ENCODE measurements at regions not wholly inside any gene's neighbourhood (a gene's known extent, or its start where the extent isn't known, plus 50 kb on each side); places are given as distances from the start of the nearest gene placed in this dataset.
"Not testable (repeated sequence)": the region's sequence is repeated elsewhere in the genome, so short reads cannot be mapped to it uniquely, and the experiment has no call there.

GRCh38 chr4:52202251-52202779 is 151.2 kb downstream of the SPATA18 start:
- Mint-ChIP-seq H3K9me3 (peaks cover 4% of the 10 kb centered on the region), H3K4me3 (no peak overlapping the region), H3K27ac (no peak overlapping the region), H3K36me3 (no peaks in the 10 kb centered on the region), H3K4me1 (no peaks in the 10 kb centered on the region), H3K27me3 (no peaks in the 10 kb centered on the region)
- ATAC-seq = no peak

- Mint-ChIP-seq H3K27ac (no peak overlapping the region), H3K27me3 (no peaks in the 10 kb centered on the region), H3K4me1 (no peaks in the 10 kb centered on the region), H3K9me3 (peaks cover 4% of the 10 kb centered on the region), H3K4me3 (no peak overlapping the region), H3K36me3 (no peaks in the 10 kb centered on the region)
- ATAC-seq = no peak
These were observed 151.8 kb downstream of the SPATA18 start for GRCh38 chr4:52202931-52203330.

- no peaks in the 10 kb centered on the region for H3K4me1 Mint-ChIP-seq
- no peaks in the 10 kb centered on the region for H3K27me3 Mint-ChIP-seq
- peaks cover 4% of the 10 kb centered on the region for H3K9me3 Mint-ChIP-seq
- no peak overlapping the region for H3K27ac Mint-ChIP-seq
- H3K4me3 Mint-ChIP-seq = no peak overlapping the region
- no peak for ATAC-seq
- H3K36me3 Mint-ChIP-seq = no peaks in the 10 kb centered on the region
These were observed 152.2 kb downstream of the SPATA18 start for GRCh38 chr4:52203351-52203750.

- Mint-ChIP-seq H3K27me3 (no peaks in the 10 kb centered on the region), H3K4me1 (no peaks in the 10 kb centered on the region)
These were observed 153.8 kb downstream of the SPATA18 start for GRCh38 chr4:52204921-52205320.

DNA sequence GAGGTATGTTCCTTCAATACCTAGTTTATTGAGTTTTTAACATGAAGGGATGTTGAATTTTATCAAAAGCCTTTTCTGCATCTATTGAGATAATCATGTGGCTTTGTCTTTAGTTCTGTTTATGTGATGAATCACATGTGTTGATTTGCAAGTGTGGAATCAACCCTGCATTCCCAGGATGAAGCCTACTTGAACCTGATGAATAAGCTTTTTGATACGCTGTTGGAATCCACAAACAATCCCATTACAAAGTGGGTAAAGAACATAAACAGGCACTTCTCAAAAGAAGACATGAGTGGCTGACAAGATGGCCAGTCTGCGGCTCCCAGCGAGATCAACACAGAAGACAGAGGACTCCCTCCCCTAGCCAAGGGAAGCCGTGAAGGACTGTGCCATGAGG is 156.0 kb downstream of the SPATA18 start:
- H3K9me3 Mint-ChIP-seq = peaks cover 13% of the 10 kb centered on the region
- not testable (repeated sequence) for ATAC-seq, H3K4me3 Mint-ChIP-seq, H3K4me1 Mint-ChIP-seq, H3K27ac Mint-ChIP-seq, H3K27me3 Mint-ChIP-seq, H3K36me3 Mint-ChIP-seq

More at GRCh38 chr4:52204921-52205320, 153.8 kb downstream of the SPATA18 start:
- Mint-ChIP-seq H3K9me3 (peaks cover 2% of the 10 kb centered on the region), H3K36me3 (no peaks in the 10 kb centered on the region), H3K27ac (no peak overlapping the region), H3K4me3 (no peak overlapping the region)
- ATAC-seq = no peak

GRCh38 chr4:52212702-52213101 is 161.6 kb downstream of the SPATA18 start:
- H3K4me1 Mint-ChIP-seq = no peaks in the 10 kb centered on the region
- no peaks in the 10 kb centered on the region for H3K27me3 Mint-ChIP-seq

GRCh38 chr4:52231526-52231925 is 180.4 kb downstream of the SPATA18 start:
- Mint-ChIP-seq H3K4me3 (no peak overlapping the region), H3K9me3 (peaks cover 2% of the 10 kb centered on the region), H3K27me3 (no peaks in the 10 kb centered on the region), H3K4me1 (no peaks in the 10 kb centered on the region), H3K27ac (no peak overlapping the region), H3K36me3 (no peaks in the 10 kb centered on the region)
- no peak for ATAC-seq

More at GRCh38 chr4:52212702-52213101, 161.6 kb downstream of the SPATA18 start:
- H3K4me3 Mint-ChIP-seq = no peak overlapping the region
- H3K27ac Mint-ChIP-seq = no peak overlapping the region
- no peaks in the 10 kb centered on the region for H3K36me3 Mint-ChIP-seq
- ATAC-seq = no peak
- peaks cover 27% of the 10 kb centered on the region for H3K9me3 Mint-ChIP-seq

DNA sequence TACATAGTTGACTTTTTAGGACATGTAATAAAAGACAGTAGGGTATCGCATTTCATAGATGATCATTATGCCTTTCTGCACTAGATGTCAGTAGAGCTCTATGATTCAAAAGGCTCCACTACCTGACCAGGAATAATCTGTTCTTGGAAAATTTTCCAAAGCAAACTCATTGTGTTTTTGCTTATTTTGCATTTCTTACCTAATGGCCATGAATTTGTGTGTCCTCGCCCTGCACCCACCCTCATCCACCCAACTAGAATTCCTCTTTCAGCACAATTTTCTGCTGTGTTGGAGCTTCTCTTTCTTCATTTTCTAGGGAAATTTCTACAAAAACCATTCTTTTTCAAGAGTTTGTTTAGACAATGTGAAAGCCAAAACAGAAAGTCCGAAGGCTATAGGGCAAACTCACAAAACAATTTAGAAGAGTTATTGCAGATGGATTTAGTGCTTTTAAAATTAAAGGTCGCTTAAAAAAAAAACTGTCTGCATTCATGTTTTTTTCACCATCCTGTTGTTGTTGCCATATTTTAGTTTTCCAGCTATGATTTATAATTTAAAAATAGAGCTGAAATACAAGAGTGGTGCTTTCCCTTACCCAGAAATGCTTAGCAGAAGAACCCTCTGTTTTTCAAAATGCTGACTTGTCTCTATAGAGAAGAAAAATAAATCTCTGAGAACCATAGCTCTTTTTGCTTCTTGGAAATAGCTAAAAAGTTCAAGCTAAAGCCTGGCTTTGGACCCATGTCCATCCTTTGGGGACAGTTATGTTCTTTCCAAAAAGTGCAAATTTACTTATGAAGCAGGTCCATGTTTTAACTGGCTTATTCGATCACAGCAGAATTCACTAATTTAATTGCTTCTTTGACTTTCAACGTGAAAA is 183.7 kb downstream of the SPATA18 start:
- Mint-ChIP-seq H3K4me3 (no peak overlapping the region), H3K36me3 (no peaks in the 10 kb centered on the region), H3K27me3 (no peaks in the 10 kb centered on the region), H3K27ac (no peak overlapping the region), H3K4me1 (no peaks in the 10 kb centered on the region), H3K9me3 (peaks cover 8% of the 10 kb centered on the region)
- no peak for ATAC-seq

DNA sequence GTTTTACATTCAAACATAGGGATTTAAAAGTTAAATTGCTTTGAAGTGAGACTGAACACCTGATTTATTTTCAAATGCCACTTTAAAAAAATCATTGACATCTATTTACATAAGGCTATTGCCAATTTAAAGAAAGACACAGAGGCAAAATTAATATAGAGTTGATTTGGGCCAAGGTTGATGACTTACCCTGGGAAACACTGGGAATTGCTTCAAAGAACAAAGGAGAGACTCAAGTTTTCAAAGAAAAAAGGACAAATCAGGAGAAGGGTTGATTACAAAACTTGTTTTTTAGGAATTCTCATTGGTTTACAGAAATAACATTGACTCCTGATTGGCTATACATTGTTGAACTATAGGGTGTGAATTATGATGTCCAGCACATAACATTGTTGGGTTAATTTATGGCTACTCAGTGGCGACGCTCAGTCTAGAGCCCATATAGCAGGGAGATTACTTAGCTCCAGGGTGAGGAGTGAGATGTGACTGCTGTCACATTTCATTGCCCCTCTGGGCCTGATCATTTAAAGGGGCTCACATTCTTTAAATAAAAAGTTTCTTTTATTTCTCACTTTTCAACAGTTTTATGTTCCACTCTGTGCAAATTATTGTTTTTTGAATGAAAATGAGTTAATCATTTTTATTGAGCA is 184.6 kb downstream of the SPATA18 start:
- ATAC-seq = no peak
- peaks cover 8% of the 10 kb centered on the region for H3K9me3 Mint-ChIP-seq
- no peaks in the 10 kb centered on the region for H3K4me1 Mint-ChIP-seq
- no peak overlapping the region for H3K27ac Mint-ChIP-seq
- H3K27me3 Mint-ChIP-seq = no peaks in the 10 kb centered on the region
- H3K36me3 Mint-ChIP-seq = no peaks in the 10 kb centered on the region
- H3K4me3 Mint-ChIP-seq = no peak overlapping the region

- Mint-ChIP-seq H3K9me3 (peaks cover 6% of the 10 kb centered on the region), H3K36me3 (no peaks in the 10 kb centered on the region), H3K4me3 (no peak overlapping the region), H3K27me3 (no peaks in the 10 kb centered on the region), H3K4me1 (no peaks in the 10 kb centered on the region), H3K27ac (no peak overlapping the region)
- no peak for ATAC-seq
These were observed 190.8 kb downstream of the SPATA18 start for GRCh38 chr4:52241916-52242315.

- Mint-ChIP-seq H3K4me1 (no peaks in the 10 kb centered on the region), H3K9me3 (peaks cover 3% of the 10 kb centered on the region), H3K36me3 (no peaks in the 10 kb centered on the region), H3K4me3 (no peak overlapping the region), H3K27me3 (no peaks in the 10 kb centered on the region), H3K27ac (no peak overlapping the region)
- no peak for ATAC-seq
These were observed 192.3 kb downstream of the SPATA18 start for GRCh38 chr4:52243367-52243766.

DNA sequence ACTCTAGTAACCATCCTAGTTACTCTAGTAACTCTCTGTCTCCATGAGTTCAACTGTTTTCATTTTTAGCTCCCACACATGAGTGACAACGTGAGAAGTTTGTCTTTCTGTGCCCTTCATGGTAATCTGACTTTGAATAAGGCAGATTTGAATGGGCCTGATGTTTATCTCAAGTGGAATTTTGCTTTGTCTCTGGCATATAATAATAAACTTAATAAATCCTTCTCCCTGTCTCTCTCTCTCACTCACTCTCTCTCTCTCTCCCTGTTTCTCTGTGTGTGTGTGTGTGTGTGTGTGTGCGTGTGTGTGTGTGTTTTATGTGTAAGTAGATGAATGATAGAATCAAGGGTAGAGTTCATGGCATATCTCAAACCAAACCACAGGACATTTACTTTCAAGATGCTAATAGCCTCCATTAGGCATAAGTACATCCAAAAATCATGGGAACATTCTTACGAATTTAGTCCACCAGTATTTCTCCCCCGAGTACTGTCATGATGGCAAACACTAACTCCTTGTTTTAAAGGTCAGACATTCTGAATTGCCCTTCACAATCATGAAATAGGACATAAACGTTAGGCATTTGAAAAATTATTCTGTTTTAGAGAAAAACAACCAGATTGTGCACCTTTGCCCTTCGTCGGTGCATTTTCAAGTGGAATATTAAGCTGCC is 193.1 kb downstream of the SPATA18 start:
- H3K4me1 Mint-ChIP-seq = no peaks in the 10 kb centered on the region
- no peaks in the 10 kb centered on the region for H3K36me3 Mint-ChIP-seq
- ATAC-seq = no peak
- no peak overlapping the region for H3K27ac Mint-ChIP-seq
- no peaks in the 10 kb centered on the region for H3K27me3 Mint-ChIP-seq
- H3K9me3 Mint-ChIP-seq = peaks cover 3% of the 10 kb centered on the region
- no peak overlapping the region for H3K4me3 Mint-ChIP-seq

- ATAC-seq = no peak
- Mint-ChIP-seq H3K4me3 (no peak overlapping the region), H3K9me3 (peaks cover 3% of the 10 kb centered on the region), H3K36me3 (no peaks in the 10 kb centered on the region), H3K27me3 (no peaks in the 10 kb centered on the region), H3K4me1 (no peaks in the 10 kb centered on the region), H3K27ac (no peak overlapping the region)
These were observed 193.7 kb downstream of the SPATA18 start for GRCh38 chr4:52244848-52245247.

- H3K9me3 Mint-ChIP-seq = peaks cover 5% of the 10 kb centered on the region
- H3K4me1 Mint-ChIP-seq = no peaks in the 10 kb centered on the region
- no peak for ATAC-seq
- no peaks in the 10 kb centered on the region for H3K36me3 Mint-ChIP-seq
- no peaks in the 10 kb centered on the region for H3K27me3 Mint-ChIP-seq
- no peak overlapping the region for H3K27ac Mint-ChIP-seq
- no peak overlapping the region for H3K4me3 Mint-ChIP-seq
These were observed 195.7 kb downstream of the SPATA18 start for GRCh38 chr4:52246827-52247226.

DNA sequence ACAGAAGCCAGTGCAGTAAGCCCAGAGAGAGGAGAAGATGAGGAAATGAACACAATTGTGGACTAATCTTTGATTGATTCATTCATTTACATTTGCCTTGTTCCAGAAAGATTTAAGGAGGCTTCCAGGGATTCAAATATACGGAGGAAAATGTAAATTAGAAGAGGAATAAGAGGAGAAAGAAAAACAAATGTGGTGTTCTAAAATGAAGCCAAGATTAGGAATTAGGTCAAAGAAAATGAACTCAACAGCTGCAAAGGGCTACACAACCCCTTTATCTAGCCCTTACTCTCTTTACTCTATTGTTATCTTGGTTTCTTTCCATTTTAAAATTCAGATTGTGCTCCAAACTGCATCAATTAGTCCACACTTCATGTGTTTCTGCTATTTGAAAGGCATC is 196.8 kb downstream of the SPATA18 start:
- Mint-ChIP-seq H3K4me3 (no peak overlapping the region), H3K4me1 (no peaks in the 10 kb centered on the region), H3K27ac (no peak overlapping the region), H3K9me3 (peaks cover 7% of the 10 kb centered on the region), H3K27me3 (no peaks in the 10 kb centered on the region), H3K36me3 (no peaks in the 10 kb centered on the region)
- no peak for ATAC-seq

All from stimulated activated memory B cell treated with anti-CD40 and anti-IgM and Interleukin-4, amounts not matched to agents 10 μg/mL and 1 μg/mL and 100 μg/mL, for 72 hours (primary cell).